HG02759 (cell line): ENCODE measurements at regions not wholly inside any gene's neighbourhood (a gene's known extent, or its start where the extent isn't known, plus 50 kb on each side); places are given as distances from the start of the nearest gene placed in this dataset.
"Not testable (repeated sequence)": the region's sequence is repeated elsewhere in the genome, so short reads cannot be mapped to it uniquely, and the experiment has no call there.

Experiments used
- ATAC-seq: cut with Tn5 transposase; IDR thresholded peaks from one replicate; pipeline ENCODE4 v1.9.1; 2021; ENCODE audit warnings: mild to moderate bottlenecking, moderate library complexity; ENCODE audit not compliant: unreplicated experiment

DNA sequence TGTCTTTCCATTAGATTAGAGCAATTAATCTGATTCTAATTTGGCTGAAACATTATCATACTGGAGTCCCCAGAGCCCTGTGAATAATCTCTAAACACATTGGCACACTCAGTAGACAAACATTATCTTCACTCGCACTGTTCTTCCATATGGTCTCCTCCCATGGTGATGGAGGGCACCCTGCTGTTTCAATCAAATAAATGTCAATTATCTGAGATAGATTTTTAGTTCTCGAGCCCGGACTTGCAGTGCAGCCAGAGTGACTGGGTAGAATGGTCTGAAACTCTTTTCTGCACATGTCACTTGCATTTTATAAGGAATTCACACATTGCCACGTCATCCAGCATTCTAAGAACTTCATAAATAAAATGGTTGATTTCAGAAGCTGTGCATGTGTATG is 90.6 kb upstream of the MAP3K7 start:
- ATAC-seq, result no peak

DNA sequence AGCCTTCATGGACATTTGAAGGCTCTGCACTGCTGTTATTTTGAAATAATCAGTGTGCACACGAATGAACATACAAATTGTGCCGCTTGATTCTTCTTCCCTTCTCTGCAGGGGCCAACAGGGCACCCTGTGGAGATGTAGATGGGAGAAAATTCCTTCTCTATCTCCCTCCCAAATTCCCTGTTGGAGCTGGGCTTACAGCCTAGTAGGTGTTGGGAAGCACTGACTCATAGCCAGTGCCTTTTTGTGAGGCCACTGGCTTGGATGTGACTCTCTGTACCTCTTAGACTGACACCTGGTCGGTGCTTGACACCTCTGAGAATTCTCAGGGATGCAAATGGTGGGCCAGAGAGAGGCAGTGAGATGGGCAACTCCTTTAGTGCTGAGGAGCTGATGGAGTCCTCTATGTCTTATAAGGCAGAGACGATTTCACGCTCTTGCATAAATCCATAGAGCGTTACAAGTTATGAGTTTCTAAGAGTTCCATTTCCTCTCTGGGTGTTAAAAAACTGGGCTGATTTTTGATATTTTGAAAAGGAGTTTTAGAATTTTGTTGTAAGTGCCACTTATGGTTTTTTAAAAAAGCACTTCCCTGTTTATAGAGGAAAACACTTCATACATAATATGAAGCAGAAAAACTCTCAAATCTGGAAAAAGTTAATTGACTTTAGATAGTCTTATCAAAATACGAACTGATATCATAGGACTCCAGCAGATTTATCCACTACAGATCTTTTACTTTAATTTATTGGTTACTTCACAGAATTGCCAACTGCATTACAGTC is 89.8 kb upstream of the MAP3K7 start:
- no peak for ATAC-seq

DNA sequence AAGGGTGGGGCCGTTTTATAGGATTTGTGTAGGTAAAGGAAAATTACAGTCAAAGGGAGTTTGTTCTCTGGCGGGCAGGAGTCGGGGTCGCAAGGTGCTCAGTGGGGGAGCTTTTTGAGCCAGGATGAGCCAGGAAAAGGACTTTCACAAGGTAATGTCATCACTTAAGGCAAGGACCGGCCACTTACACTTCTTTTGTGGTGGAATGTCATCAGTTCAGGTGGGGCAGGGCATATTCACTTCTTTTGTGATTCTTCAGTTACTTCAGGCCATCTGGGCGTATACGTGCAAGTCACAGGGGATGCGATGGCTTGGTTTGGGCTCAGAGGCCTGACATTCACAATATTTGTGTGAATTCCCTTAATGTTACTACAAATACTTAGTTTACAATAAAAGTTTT is 88.2 kb upstream of the MAP3K7 start:
- not testable (repeated sequence) for ATAC-seq

DNA sequence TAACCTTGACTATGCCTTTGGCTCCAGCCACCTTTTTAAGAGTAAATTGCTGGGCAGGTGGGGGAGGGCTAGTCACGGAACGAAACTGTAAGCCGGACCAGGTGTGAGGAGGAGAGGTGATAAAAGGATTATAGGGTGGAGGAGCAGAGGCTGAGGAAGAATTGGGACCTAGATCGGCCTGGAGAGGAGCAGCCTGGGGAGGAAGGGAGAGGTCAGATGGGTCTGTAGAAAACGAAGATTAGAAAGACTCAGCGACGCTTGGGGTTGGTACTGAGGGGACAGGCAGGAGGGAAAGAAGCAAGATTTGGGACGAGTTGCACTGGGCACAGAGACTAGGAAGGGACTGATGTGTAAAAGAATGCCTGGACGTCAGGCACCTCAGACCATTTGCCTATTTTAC is 87.2 kb upstream of the MAP3K7 start:
- not testable (repeated sequence) for ATAC-seq

DNA sequence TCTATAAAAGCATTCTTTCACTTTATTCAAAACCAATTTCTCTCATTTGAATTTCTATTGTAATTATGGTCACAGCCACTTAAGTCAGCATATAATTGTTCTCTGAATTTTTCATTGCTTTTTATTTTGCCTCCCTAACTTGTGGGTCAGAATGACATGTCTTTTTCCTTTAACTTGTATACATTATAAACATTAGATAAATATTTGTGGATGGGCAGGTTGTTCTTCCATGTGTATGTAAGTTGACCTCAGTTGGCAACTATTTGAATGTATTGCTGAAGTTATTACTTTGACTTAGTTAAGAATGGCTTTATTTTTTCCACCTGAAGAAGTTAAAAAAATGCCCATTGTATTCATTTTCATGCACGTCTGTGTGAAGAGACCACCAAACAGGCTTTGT is 83.0 kb upstream of the MAP3K7 start:
- ATAC-seq, result no peak

DNA sequence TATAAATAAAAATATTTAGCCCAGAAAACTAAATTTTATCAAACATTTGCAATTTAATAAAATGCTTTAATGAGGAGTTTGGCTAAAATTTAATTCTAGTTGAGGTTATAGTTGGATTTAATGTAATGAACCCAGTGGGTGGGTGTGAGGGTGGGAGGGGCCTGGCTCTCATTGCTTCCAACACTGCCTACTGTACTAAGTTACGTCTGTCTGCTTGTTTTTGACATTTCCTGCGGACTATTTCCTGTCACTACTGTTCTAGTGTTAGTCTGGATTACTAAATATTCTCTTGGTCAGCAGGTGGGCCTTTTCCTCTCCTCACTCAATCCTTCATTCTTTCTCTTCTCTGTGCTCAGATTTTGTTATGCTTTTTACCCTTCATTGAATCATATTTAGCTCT is 82.5 kb upstream of the MAP3K7 start:
- no peak for ATAC-seq

DNA sequence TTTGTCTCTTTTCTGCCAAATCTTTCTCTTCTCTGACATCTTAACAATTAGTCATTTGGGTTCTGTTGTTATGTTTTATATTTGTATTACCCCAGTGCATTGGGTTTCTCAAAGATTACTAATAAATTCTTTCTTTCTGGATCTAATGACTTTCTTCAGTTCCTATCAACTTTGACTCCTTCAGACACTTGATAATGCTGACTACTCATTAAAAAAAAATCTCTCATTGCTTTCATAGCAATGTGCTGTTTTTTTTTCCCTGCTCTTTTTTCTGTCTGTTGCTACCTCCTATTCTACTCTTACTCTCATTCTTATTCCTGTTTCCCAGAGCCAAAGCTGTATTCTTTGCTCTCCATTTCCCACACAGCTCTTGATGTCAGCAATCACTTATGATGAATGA is 81.3 kb upstream of the MAP3K7 start:
- no peak for ATAC-seq

DNA sequence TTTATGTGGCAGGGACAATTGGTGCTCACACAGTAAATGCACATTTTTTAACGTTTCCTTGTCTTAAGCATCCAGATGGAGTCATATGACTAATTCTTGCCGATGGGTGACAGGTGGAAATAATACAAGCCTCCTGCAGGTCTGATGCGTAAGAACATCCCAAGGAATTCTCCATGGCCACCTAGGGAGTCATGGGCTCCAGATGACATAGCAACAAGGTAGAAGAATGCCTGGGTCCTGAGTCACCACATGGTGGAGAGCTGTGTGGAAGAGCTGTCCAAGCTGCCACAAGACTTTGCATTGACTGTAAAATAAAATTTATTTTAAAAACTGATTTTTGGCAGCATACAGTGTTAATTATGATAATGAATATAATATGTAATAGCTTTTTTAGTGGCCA is 77.0 kb upstream of the MAP3K7 start:
- no peak for ATAC-seq

DNA sequence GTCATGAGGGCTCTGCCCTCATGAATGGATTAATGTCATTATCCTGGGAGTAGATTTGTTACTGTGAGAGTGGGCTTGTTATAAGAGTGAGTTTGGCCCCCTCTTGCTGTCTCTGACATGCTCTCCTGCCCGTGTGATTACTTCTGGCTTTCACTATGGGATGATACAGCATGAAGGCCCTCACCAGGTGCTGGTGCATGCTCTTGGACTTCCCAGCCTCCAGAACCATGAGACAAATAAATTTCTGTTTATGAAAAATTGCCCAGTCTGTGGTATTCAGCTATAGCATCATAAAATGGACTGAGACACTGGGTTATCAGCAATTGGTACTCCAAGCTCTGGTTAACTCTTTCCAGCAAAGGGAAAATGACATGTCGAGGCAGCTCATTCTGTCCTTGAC is 76.2 kb upstream of the MAP3K7 start:
- ATAC-seq, result no peak

DNA sequence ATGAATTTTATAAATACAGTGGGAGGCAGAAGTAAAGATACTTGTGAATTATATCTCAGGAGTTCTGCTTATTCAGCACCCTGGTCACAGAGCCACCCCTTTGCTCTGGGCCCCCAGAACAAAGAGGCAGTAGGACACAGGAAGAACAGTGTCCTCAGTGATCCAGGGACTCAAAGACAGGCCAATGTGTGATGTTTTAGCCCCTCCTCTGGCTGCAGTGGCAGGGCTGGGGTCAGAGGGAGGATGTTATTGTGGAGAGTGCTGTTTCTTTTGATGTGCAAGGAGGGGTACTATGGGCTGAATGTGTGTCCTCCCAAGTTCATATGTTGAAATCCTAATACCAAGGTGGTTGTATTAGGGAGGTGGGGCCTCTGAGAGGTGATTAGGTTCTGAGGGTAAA is 74.1 kb upstream of the MAP3K7 start:
- ATAC-seq, result no peak

DNA sequence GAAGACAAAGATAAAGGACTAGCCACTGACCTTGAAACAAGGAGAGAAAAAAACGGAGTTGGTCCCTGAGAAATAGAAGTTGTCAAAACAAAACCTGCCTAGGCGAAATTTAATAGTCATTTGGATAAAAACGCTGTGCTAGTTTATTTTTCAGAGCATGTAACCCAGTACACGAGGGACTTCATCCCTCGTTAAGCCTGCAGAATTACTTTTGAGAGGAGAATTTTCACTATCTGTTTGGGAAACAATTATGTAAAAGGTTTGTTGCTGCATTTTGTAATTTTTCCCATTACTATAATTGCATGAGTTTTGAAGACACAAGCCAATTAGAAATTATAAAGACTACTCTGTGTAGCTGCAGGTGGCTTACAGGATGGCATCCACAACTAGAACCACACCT is 71.6 kb upstream of the MAP3K7 start:
- no peak for ATAC-seq

DNA sequence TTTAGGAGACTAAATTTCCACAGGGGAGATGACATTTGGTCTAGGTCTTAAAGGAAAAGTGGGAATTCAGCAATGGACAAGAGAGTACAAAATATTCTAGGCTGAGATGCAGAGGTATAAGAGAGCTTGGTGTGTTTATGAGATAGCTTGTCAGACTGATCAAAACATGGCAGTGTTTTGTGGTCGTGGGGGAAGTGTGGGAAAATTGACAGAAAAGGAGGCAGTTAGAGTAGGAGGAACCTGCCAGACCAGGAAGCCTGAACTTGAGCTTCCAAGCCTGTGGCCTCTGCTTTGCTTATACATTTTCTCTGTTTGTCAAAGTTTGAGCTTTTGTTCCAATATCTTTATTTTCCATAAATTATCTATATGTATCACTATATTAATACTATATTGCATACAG is 69.5 kb upstream of the MAP3K7 start:
- no peak for ATAC-seq

DNA sequence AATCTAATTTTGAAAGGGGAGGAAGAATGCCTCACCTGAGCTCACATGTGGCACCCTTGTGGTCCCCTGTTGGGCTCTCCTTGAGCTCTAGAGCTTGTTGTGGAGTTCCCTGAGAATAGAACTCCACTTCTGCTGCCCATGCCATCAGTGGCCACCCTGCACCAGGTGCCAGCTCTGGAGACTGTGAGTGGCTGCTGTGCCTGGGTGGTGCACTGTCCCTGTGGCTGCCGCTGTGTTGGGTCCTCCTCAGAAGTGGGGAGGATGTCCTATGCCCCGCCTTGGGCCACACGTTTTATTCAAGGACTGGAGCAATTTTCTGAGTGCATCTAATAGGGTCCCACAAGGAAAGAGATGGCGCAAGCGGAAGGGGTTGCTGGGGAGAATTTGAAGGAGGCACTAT is 67.9 kb upstream of the MAP3K7 start:
- ATAC-seq, result no peak

DNA sequence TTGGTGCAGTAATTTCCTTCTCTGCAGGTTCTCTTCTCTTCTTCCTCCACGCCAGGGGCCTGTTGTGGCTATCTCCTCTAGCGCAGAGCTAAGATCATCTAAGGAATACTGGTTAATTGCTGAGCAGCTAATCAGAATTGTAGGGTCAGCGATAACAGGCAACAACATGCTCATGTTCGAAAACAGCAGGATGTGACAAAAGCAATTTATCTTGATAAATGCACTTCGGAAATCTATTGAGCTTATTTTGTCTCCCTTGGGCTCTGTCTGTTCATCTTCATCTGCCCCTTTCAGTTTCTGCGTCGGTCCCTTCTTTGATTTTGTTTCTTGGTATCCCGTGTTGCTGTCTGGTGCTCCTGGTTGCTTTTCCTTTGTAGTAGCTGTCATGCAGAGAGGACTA is 67.3 kb upstream of the MAP3K7 start:
- no peak for ATAC-seq

DNA sequence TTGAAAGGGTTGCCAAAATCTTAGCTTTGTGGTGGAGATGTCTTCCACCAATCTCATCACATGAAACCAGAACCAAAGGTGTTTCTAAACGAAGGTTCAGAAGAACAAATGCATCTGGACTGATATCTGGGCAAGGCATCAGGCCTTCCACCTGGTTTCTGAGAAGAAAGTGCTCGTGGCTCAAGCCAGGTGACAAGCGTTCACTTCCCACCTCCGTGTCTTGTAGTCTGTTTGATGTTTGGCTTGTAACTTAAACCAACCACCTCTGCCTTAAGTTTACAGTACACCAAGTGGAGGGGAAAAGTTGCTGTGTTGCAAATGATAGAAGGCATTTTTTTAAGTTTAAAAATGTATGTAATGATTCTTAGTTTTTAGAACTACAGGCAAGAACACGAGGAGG is 66.9 kb upstream of the MAP3K7 start:
- no peak for ATAC-seq

DNA sequence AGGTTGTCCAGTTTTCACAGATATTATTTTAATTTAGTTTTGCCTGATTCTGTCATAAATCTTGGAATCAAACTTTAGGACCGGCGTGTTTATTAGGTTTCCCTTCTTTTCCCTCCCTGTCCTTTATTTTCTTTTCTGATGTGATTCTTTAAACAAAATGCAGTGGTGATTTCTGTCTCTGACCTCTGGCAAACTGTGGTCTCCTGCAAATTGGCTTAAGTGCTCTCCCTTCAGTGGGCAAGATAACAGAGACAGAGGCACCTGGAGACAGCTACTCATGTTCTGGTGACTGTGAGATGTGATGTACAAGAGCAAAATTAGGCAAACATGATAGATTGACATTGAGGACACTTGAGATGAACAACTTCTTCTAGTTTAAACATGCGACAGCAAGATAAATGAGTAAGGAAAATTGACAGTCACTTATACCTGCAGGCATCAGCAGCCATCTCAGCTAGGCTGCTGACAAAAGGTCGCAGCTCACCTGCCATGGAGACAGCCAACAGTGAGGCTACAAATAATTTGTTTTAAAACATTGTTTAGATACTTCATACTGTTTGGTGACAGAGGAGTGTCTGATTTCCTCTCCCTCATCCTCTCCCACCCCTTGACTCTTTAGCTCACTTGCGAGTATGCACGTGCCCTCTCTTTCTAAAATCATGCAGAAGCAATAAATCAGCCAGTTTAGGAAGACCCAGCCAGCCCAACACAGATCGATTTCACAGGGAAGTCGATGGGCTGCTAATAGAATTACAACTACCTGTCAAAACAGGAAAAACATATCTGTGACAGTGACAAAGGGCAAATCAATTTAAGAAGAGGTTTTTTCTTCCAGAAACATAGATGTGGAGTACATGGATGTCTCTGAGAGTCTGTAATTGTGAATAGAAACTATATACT is 63.4 kb upstream of the MAP3K7 start:
- no peak for ATAC-seq

DNA sequence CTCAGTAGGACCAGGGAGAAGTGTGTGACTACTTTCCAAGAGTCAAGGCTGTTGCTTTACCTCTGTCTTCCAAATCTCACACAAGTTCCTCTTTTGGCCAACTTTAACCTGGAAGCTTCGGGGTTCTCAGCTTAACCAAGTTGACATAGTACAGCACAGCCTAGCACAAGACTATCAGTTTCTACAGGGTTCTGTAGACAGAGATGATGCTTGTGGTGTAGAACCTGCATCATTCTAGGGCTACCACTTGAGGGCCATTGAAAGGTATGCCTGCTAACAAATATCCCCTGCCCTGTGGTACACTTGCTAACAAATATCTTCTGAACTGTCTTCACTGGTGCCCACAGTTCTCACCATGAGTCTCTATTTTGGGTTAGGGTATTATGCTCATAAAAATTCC is 62.0 kb upstream of the MAP3K7 start:
- ATAC-seq, result no peak

DNA sequence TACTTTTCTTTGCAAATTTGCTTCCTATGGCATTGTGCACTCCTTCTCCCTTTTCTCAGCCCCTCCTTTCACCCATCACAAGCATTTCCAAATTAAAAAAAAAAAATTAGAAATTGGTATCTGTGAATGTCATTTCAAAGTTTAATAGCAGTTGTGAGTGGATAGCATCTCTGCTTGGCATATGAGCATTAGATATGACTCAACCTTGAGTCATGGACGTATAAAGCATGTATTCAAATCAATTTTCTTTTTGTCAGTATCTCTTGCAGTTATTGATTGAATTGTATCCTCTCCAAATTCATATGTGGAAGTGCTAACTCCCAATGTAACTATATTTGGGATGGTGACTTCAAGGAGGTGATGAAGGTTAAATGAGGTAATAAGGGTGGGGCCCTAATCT is 60.1 kb upstream of the MAP3K7 start:
- ATAC-seq, result no peak

DNA sequence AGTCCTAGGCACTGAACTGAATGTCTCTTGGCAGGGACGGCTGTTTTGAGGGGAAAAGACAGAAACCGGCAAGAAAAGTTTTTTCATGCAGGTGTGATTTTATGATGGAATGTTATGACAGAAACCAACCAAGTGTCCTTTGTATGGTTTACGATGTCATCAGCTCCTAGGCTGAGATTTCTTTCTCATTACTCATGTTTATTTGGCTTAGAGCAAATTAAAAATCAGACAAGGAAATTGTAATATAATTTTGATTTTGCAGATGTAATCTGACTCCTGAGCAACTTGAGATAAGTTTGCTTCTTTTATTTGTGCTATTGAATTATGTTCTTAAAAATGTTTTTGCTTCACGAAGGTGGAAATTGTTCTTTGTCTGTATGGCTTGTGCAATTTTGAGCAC is 58.8 kb upstream of the MAP3K7 start:
- no peak for ATAC-seq

DNA sequence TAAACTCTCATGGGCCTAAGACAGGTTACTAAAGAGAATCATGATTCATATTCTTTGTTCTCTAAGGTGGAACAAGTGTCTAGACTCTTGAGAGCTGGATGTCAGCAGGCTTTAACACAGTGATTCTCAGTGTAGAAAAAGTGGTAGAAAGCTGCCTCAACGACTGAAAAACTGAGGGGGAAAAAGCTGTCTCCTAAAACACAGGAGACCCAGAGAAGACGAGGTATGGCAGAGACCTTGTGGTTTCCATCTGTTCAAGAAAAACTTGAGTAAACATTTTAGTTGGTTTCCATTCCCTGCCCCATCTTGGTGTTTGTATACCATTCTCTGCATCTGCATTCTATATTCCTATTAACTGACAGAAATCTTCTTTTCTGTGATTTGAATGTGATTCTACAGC is 57.6 kb upstream of the MAP3K7 start:
- ATAC-seq, result no peak

DNA sequence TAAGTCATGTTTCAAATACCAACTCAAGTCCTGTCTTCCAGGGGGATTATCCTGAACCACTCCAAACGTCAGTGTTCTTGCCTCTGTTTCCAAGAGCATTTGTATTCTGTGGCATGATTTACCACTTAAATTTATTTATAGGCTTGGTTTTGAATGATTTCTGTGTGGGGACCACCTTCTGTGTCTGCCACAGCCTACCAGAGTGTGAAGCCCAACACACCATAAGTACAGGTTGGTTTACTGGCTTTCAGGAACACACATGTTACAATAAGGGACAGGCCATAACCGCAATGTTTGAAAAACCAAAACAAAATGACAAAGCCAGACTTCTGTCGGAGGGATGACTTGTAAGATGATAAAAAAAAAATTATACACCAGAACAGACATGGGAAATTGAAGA is 56.5 kb upstream of the MAP3K7 start:
- no peak for ATAC-seq

DNA sequence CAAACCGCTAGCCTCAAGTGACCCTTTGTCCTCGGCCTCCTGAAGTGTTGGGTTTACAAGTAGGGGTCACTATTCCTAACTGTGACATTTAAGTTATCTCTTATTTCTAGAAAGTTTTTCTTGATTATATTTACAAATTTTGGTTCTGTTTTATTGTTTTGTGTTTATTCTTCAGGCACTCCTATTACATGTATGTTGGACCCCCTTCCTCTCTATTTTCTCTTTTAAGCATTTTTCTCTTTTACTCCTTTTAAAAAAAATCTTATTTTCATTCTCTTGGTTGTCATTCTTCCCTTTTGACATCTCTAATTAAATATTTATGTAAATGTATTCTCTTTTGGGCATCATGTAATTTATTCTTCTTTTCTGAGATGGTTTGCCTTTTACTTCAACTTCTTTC is 50.4 kb upstream of the MAP3K7 start:
- ATAC-seq, result no peak
